Activated CD8-positive, alpha-beta memory T cell treated with anti-CD3 and anti-CD28 coated beads, Interleukin-2, amount 50 U/mL, for 48 hours (primary cell): ENCODE measurements at regions not wholly inside any gene's neighbourhood (a gene's known extent, or its start where the extent isn't known, plus 50 kb on each side); places are given as distances from the start of the nearest gene placed in this dataset.

Experiments used
- DNase-seq: peaks from one replicate; pipeline ENCODE4 v3.0.0-alpha.2; 2020

DNA sequence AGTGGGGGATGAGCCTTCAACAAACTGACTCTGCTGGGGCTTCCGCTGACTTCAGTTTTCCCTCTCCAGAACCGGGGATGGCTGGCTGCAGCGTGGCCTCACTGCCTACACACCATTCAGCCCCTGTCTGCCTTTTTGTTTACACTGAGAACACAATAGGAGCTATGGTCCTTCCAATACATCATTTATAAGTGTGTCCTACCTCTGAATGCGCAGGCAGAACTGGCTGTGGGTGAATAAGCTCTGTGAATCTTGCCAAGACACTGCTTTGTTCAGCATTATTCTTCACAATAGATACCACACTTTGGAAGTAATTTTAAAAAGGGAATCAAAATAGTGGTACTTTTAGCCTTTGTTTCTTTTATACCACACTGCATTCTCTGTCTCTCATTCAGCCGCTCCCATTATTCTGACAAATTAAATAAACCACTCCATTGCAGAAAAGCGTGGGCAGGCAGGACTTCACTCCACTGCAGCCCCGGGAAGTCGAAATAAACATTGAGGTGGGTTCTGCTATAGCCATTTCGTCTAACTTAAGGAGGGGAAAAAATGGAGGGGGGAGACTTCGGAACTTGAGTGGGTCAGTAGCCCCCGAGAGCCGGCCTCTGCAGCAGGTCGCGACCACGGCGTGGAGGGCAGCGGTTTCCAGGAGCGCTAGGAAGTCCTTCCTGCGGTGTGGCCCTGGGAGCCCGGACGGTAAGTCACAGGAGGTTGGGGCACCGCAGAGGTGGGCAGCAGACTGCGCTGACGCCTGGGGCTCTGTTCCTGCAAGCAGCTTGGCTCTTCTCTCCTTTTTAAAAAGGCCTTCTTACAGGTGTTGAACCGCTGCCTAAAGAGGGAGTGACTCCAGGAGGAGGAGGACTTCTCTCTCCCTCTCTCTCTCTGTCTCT is 94.8 kb upstream of the SOX1 start:
- no peak for DNase-seq

DNA sequence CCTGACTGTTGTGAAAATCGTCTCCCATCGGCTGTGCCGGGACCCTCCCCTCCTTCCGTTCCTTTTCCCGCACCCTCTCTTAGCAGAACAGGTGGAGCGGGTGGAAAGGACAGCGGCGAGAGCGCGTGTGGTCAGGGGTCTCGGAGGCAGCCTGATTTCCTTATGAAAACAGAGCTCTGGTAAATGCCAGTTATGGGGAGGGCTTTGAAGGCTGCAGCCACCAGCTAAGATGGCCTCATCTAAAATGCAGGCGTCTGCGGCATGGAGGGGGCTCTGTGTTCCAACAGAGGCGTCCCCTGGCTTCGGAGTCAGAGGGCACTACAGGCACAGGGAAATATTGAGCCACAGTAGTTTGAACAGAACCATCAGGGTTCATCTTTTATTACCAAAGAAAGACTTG is 93.8 kb upstream of the SOX1 start:
- DNase-seq: no peak

- DNase-seq: no peak
Measured at GRCh38 chr13:111973605-111974340, 93.2 kb upstream of the SOX1 start.

- no peak for DNase-seq
Measured at GRCh38 chr13:111974341-111974640, 92.7 kb upstream of the SOX1 start.

DNA sequence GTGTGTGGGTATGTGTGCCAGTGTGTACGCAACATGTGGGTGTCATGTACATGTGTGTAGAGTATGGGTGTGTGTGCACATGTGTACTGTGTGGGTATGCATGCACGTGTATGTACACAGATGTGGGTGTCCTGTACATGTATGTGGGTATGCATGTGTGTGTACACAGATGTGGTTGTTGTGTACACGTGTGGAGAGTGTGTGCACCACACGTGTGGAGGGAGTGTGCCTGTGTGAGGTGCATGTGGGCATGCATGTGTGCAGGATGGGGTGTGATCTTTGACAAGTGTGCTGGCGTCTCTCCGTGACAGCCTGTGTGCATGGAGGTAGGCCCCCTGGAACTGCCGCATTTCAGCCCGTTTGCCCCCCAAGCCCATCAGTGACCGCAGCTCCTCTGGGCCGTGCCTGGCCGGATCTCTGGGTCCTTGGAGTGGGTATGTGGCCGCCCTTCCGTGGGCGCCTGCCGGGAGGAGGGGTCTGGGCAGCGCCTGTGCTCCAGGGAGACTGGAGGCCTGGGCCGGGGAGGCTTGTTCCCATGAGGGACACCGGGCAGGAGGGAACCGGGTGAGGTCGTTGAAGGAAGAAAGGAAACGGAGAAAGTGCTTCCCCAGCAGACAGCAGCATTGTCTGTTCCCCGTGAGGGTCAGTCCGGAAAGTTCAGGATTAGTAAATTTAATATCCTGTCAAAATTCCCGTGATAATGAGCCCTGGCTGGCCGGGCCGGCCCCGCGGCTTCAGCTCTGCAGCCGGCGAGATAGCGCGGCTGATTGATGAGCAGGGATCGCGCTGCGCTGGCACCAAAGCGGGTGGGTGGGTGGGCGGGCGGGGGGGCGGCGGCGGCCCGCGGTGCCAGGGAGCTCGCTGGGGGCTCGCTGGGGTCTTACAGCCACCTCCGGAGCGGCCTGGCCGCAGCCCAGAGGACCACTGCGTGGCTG is 91.1 kb upstream of the SOX1 start:
- no peak for DNase-seq

DNA sequence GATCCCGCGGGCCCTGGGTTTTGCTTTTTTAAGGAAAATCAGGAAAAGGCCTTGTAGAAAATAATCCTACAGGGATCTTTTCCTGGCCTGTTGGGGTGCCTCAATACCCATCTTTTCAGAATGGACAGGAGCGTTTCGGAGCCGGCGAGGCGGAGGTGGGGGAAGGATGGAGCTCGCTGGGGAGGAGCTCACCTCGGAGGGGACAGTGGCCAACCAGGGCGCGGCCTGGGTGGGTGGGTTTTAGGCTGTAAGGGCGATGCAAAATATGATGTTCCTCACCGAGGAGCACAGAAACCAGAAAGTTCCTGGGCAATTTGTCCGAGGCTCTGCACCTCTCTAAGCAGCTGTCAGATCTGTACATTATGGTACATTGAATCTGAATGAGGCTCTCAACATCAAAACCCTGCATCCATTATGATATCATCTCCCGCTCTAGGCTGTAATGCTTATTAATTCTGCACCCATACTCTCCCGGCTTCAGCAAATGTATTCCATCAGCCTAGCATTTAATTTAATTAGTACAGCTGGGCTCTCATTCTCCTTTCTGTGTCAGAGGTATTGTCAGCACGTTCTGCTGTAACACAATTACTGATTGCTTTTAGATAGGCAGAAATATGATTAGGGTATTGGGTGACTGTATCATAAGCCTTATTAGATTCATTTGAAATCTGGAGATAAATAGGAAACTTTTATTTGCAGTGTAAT is 90.3 kb upstream of the SOX1 start:
- no peak for DNase-seq

GRCh38 chr13:111977179-111977506 is 89.8 kb upstream of the SOX1 start:
- no peak for DNase-seq

GRCh38 chr13:111978546-111978945 is 88.4 kb upstream of the SOX1 start:
- DNase-seq: no peak

DNA sequence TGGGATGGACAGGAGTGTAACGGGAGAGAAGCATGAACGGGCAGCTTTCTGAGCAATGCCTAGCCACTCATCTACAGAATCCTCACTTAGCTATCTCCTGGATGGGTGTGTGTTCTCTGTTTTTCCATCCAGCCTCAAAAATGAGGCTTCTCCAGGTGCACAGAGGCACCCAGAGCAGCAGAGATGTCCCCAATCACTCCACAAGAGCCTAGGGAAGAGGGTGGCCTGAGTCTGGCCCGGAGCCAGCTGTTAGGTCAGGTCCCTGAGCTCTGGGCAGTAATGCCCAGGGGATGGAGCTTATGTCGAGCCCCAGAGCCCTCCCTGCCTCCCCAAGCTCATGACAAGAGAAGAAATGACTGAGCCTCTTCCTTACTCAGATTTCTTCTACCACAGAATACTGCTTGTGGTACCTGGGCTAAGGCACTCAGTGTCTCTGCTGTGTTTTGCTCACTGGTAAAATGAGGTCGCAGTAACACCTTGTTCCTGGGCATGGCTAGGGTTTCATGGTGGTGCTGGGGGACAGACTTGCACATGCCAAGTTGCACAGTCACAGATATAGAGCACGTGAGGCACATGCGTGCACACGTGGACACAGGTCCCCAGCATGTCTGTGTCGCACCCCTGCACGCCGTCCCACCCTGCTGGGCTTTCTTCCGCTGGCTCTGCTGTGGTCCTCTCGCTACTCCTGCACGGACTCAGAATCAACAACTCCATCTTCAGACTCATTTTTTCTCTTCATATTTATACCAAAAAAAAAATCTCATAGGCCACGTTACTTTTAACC is 86.6 kb upstream of the SOX1 start:
- no peak for DNase-seq

DNA sequence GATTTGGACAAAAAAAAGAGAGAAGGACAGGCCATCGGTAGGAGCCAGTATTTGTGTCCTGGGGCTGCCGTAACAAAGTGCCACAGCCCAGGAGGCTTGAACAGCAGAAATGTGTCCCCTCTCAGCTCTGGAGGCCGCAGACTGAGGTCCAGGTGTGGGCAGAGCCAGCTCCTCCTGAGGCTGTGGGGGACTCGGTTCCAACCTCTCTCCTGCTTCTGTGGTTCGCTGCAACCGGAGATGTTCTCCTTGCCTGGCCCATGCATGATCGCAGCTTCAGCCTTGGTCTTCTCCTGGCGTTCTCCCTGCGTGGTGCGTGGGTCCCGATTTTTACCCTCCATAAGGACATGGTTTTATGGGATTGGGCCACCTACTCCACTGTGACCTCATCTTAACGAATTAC is 85.9 kb upstream of the SOX1 start:
- DNase-seq: no peak

DNA sequence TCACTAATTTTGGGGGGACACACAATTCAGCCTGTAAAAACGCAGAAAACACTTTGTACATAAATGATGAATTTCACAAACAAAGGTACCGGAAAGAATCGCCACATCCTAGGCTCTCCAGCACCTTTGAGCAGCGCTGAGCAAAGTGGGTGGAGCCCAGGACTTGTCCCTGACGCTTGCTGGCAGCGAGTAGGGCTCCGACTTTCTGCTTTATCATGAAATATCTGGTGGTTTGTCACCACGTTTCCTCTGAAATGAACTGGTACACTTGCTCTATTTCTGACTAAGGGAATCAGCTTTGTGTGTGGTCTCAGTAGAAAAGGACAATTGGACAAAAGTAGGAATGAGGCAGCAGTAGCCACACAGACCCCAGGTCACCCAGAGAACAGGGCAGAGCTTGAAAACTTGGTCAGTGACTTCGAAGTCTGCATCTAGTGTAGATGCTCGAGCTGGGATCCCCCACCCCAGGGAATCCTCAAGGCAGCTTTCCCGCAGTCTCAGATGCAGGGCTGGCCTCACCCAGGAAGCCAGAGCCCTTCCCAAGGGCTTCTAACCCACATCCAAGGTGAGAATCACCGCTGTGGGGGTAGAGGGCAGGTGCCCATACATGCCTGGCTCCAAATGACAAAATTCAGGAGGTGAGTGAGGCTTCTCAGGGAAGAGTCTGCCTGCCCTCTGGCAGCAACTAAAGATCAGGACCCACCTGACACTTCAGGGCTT is 85.3 kb upstream of the SOX1 start:
- no peak for DNase-seq

DNA sequence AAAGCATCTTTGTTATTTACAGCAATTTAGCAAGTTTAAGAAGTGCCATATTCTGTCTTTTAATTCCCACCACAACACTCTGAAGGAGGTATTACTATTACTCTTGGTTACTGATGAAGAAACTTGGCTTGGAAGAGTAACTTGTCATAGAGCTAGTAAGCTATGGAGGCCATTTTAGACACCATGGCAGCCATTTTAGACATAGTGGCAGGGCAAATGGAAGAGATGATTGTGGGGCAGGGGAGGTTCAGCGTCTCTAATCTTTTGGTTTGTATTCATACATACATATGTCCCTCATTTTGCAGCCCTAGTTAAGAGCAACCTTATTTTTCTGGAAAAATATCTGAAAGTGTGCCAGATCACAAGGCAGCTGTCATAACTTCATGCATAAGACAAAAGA is 82.6 kb upstream of the SOX1 start:
- DNase-seq: no peak

GRCh38 chr13:111990362-111990761 is 76.6 kb upstream of the SOX1 start:
- DNase-seq: no peak

- DNase-seq: no peak
Measured at GRCh38 chr13:111992911-111993310, 74.0 kb upstream of the SOX1 start.

DNA sequence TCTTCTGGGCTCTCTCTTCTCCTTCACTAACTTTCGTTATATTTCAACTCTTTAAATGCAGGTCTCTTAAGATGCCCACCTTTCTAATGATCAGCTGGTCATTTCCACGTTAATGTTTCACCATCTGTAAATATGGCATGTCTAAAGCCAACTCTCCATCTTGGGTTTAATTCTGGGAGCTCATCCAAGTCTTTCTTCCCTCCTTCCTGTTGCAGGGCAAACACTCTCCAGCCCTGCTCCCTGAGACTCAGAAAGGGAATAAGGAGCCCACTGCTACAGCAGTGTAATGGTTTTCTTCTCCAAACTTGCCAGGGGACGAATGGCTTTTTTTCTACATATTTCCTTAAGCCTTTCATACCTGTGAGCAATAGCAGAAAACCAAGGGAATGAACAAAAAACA is 73.3 kb upstream of the SOX1 start:
- no peak for DNase-seq

- DNase-seq: no peak
Measured at GRCh38 chr13:111994578-111994977, 72.4 kb upstream of the SOX1 start.

- DNase-seq: no peak
Measured at GRCh38 chr13:111999352-111999751, 67.6 kb upstream of the SOX1 start.

- DNase-seq: no peak
Measured at GRCh38 chr13:112000888-112001287, 66.1 kb upstream of the SOX1 start.

DNA sequence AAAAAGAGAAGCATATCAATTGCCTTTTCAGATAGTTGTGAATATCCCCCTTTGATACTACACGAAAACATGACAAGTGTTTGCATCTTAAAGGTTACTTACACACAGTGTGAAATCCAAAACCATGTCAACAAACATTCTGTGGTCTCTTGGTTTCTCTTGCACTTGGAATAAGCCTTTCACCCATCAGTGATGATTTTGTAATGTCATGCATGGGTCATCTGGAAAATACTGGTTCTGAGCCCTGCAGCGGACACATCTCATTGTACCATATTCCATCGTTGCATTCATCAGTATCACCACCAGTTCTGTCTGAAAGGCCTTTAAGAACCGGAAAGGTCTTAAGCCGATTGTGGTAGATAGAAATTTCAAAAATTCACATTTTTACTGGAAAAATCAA is 65.4 kb upstream of the SOX1 start:
- no peak for DNase-seq

- no peak for DNase-seq
Measured at GRCh38 chr13:112003396-112003795, 63.6 kb upstream of the SOX1 start.

DNA sequence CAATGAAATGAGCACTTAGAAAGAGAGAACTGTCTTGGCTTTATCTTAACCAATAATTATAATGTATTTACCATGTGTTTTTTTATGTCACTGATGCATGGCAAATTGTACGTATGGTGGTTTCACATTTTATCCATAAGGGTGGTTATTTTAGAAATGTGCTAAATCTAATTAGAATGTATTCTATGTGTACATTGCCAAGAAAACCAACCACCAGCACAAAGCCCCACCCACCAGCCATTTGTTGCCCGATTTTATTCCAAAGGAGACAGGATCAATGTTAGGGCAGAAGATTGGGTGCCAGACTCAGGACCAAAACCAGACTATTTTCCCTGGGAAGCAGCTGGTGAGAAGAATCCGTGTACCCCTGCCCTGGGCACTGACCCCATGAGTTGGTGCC is 63.0 kb upstream of the SOX1 start:
- no peak for DNase-seq
